Lower leg skin (tissue), 3 donors: ENCODE measurements at regions not wholly inside any gene's neighbourhood (a gene's known extent, or its start where the extent isn't known, plus 50 kb on each side); places are given as distances from the start of the nearest gene placed in this dataset.

Experiments
- POLR2A ChIP-seq, 2 donors: fragments of 450-650 bp; IDR thresholded peaks; one replicate each; pipeline ENCODE4 v1.6.1; 2016 to 2017; ENCODE audit warnings: antibody characterized with exemption in 2 of 2, mild to moderate bottlenecking in 1 of 2, moderate library complexity in 1 of 2
- TF ChIP-seq, protein P1 (sequence below), 3 donors: fragments of 450-650 bp; IDR thresholded peaks; one replicate each; pipeline ENCODE4 v1.5.1; 2016; ENCODE audit warnings: antibody characterized with exemption in 3 of 3, mild to moderate bottlenecking in 3 of 3, moderate library complexity in 2 of 3

DNA sequence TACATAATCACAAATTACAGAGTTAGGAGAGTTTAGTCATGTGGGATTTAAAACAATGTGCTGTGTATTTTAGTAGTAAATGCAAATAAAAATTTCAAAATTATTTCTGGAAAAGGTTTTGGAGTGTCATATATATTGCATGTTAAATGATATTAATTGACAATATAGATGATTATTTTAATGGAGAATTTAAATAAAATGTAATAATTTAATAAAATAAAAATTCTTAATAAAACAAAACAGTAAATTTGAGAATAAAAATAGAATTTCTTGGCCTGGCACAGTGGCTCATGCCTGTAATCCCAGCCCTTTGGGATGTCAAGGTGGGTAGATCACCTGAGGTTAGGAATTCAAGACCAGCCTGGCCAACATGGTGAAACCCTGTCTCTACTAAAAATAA, 1442.8 kb upstream of the ALCAM start:
- TF ChIP-seq POLR2A (IDR thresholded peaks at IDR 0.05) = no peak
- TF ChIP-seq, protein P1, sequence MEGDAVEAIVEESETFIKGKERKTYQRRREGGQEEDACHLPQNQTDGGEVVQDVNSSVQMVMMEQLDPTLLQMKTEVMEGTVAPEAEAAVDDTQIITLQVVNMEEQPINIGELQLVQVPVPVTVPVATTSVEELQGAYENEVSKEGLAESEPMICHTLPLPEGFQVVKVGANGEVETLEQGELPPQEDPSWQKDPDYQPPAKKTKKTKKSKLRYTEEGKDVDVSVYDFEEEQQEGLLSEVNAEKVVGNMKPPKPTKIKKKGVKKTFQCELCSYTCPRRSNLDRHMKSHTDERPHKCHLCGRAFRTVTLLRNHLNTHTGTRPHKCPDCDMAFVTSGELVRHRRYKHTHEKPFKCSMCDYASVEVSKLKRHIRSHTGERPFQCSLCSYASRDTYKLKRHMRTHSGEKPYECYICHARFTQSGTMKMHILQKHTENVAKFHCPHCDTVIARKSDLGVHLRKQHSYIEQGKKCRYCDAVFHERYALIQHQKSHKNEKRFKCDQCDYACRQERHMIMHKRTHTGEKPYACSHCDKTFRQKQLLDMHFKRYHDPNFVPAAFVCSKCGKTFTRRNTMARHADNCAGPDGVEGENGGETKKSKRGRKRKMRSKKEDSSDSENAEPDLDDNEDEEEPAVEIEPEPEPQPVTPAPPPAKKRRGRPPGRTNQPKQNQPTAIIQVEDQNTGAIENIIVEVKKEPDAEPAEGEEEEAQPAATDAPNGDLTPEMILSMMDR (IDR thresholded peaks at IDR 0.05) = no peak
